Osteocyte (in vitro differentiated cells): ENCODE measurements at regions not wholly inside any gene's neighbourhood (a gene's known extent, or its start where the extent isn't known, plus 50 kb on each side); places are given as distances from the start of the nearest gene placed in this dataset.

Experiments
- DNase-seq: peaks from one replicate; pipeline ENCODE4 v3.0.0; 2021; ENCODE audit warnings: mixed read lengths; ENCODE audit not compliant: unreplicated experiment; ENCODE audit errors: extremely low spot score
- H3K27ac Mint-ChIP-seq: one replicate; pipeline ENCODE4 v1.8.0; 2021; ENCODE audit warnings: mild to moderate bottlenecking, mixed read lengths; ENCODE audit not compliant: unreplicated experiment
- H3K27me3 Mint-ChIP-seq: one replicate; pipeline ENCODE4 v1.8.0; 2021; ENCODE audit warnings: mixed read lengths; ENCODE audit not compliant: unreplicated experiment
- H3K36me3 Mint-ChIP-seq: one replicate; pipeline ENCODE4 v1.8.0; 2021; ENCODE audit warnings: mixed read lengths; ENCODE audit not compliant: unreplicated experiment
- H3K4me1 Mint-ChIP-seq: one replicate; pipeline ENCODE4 v1.8.0; 2021; ENCODE audit warnings: mixed read lengths; ENCODE audit not compliant: unreplicated experiment
- H3K4me3 Mint-ChIP-seq: one replicate; pipeline ENCODE4 v1.8.0; 2021; ENCODE audit warnings: mild to moderate bottlenecking, moderate library complexity, mixed read lengths; ENCODE audit not compliant: unreplicated experiment
- H3K9me3 Mint-ChIP-seq: one replicate; pipeline ENCODE4 v1.8.0; 2021; ENCODE audit warnings: mixed read lengths; ENCODE audit not compliant: unreplicated experiment
- CTCF ChIP-seq: fragments of 200-600 bp; sonication (generic); IDR thresholded peaks from 2 replicates; pipeline ENCODE4 v1.5.0; 2021; ENCODE audit warnings: antibody characterized with exemption, mild to moderate bottlenecking, moderate library complexity

GRCh38 chr2:12882393-12882792 lies 165.7 kb downstream of the TRIB2 start:
- no peak for DNase-seq
- Mint-ChIP-seq H3K36me3 (no peaks in the 10 kb centered on the region), H3K4me3 (no peak overlapping the region), H3K4me1 (peaks cover 19% of the 10 kb centered on the region), H3K9me3 (no peaks in the 10 kb centered on the region), H3K27ac (no peak overlapping the region), H3K27me3 (no peaks in the 10 kb centered on the region)
- TF ChIP-seq CTCF = no peak

GRCh38 chr2:12883906-12884305 lies 167.2 kb downstream of the TRIB2 start:
- no peak for DNase-seq
- Mint-ChIP-seq H3K27me3 (no peaks in the 10 kb centered on the region), H3K36me3 (no peaks in the 10 kb centered on the region), H3K4me3 (no peak overlapping the region), H3K9me3 (no peaks in the 10 kb centered on the region), H3K4me1 (peaks cover 26% of the 10 kb centered on the region), H3K27ac (no peak overlapping the region)
- TF ChIP-seq CTCF = no peak

GRCh38 chr2:12884713-12885282 lies 168.1 kb downstream of the TRIB2 start:
- Mint-ChIP-seq H3K36me3 (no peaks in the 10 kb centered on the region), H3K4me3 (no peak overlapping the region), H3K27me3 (no peaks in the 10 kb centered on the region), H3K9me3 (no peaks in the 10 kb centered on the region), H3K4me1 (peaks cover 26% of the 10 kb centered on the region), H3K27ac (peak overlapping the region; percentile 34)
- DNase-seq = no peak
- no peak for TF ChIP-seq CTCF

- Mint-ChIP-seq H3K4me1 (peaks cover 11% of the 10 kb centered on the region), H3K9me3 (peaks cover 25% of the 10 kb centered on the region), H3K36me3 (peaks cover 5% of the 10 kb centered on the region), H3K27ac (no peak overlapping the region), H3K4me3 (no peak overlapping the region), H3K27me3 (no peaks in the 10 kb centered on the region)
- DNase-seq = no peak
- no peak for TF ChIP-seq CTCF
Observed at GRCh38 chr2:12890066-12890465, 173.3 kb downstream of the TRIB2 start.

- DNase-seq = no peak
- H3K27me3 Mint-ChIP-seq = no peaks in the 10 kb centered on the region
- no peak for TF ChIP-seq CTCF
- peaks cover 5% of the 10 kb centered on the region for H3K36me3 Mint-ChIP-seq
- H3K9me3 Mint-ChIP-seq = peaks cover 29% of the 10 kb centered on the region
- peaks cover 7% of the 10 kb centered on the region for H3K4me1 Mint-ChIP-seq
- no peak overlapping the region for H3K27ac Mint-ChIP-seq
- H3K4me3 Mint-ChIP-seq = no peak overlapping the region
Observed at GRCh38 chr2:12890481-12890991, 173.8 kb downstream of the TRIB2 start.
